ENCODE measurements at regions not wholly inside any gene's neighbourhood (a gene's known extent, or its start where the extent isn't known, plus 50 kb on each side); places are given as distances from the start of the nearest gene placed in this dataset.
A peak's percentile ranks its signal among the peaks of the same experiment; 100 is the strongest.
"Not testable (repeated sequence)": the region's sequence is repeated elsewhere in the genome, so short reads cannot be mapped to it uniquely, and the experiment has no call there.

- DNase-seq = not testable (repeated sequence)
These were observed 198.0 kb downstream of the MEIS1 start for GRCh38 chr2:66632882-66633281.

- DNase-seq = no peak
These were observed 198.7 kb downstream of the MEIS1 start for GRCh38 chr2:66633631-66634030.

- no peak for DNase-seq
These were observed 199.9 kb downstream of the MEIS1 start for GRCh38 chr2:66634784-66635183.

- DNase-seq = no peak
These were observed 206.8 kb downstream of the MEIS1 start for GRCh38 chr2:66641685-66642084.

- not testable (repeated sequence) for DNase-seq
These were observed 213.2 kb downstream of the MEIS1 start for GRCh38 chr2:66648081-66648480.

- no peak for DNase-seq
These were observed 214.1 kb downstream of the MEIS1 start for GRCh38 chr2:66649006-66649405.

GRCh38 chr2:66651295-66651694 is 216.4 kb downstream of the MEIS1 start:
- no peak for DNase-seq

- no peak for DNase-seq
These were observed 225.9 kb downstream of the MEIS1 start for GRCh38 chr2:66660804-66661203.

- DNase-seq = no peak
These were observed 226.6 kb downstream of the MEIS1 start for GRCh38 chr2:66661253-66662173.

GRCh38 chr2:66665124-66665984 is 230.4 kb downstream of the MEIS1 start:
- no peak for DNase-seq

GRCh38 chr2:66667301-66667700 is 232.4 kb downstream of the MEIS1 start:
- no peak for DNase-seq

GRCh38 chr2:66673286-66673685 is 238.4 kb downstream of the MEIS1 start:
- DNase-seq = no peak

- no peak for DNase-seq
These were observed 239.2 kb downstream of the MEIS1 start for GRCh38 chr2:66674087-66674486.

GRCh38 chr2:66675591-66675990 is 240.7 kb downstream of the MEIS1 start:
- DNase-seq = no peak

- DNase-seq = no peak
These were observed 244.5 kb downstream of the MEIS1 start for GRCh38 chr2:66679442-66679841.

- no peak for DNase-seq
These were observed 247.6 kb downstream of the MEIS1 start for GRCh38 chr2:66682476-66682875.

GRCh38 chr2:66683064-66683463 is 248.1 kb downstream of the MEIS1 start:
- DNase-seq = no peak

GRCh38 chr2:66683599-66683998 is 248.7 kb downstream of the MEIS1 start:
- DNase-seq = no peak

- DNase-seq = no peak
These were observed 249.4 kb downstream of the MEIS1 start for GRCh38 chr2:66684289-66684688.

- DNase-seq = no peak
These were observed 251.8 kb downstream of the MEIS1 start for GRCh38 chr2:66686755-66687154.

GRCh38 chr2:66688951-66689350 is 254.0 kb downstream of the MEIS1 start:
- DNase-seq = peak in 1 of 2 experiments; percentile 7

- peak in 1 of 2 experiments; percentile 22 for DNase-seq
These were observed 254.6 kb downstream of the MEIS1 start for GRCh38 chr2:66689456-66690051.

All from cerebellar nuclear complex (tissue), 1 donor.